Calu3 (cell line): ENCODE measurements at regions not wholly inside any gene's neighbourhood (a gene's known extent, or its start where the extent isn't known, plus 50 kb on each side); places are given as distances from the start of the nearest gene placed in this dataset.
"Not testable (repeated sequence)": the region's sequence is repeated elsewhere in the genome, so short reads cannot be mapped to it uniquely, and the experiment has no call there.

Source experiments
- BruUV-seq: library from RNA; stranded (reverse); fragments of 400-500 nt; replicated peaks from 2 replicates; lab custom pipeline; 2021; lab: Mats Ljungman, UMichigan
- CTCF ChIA-PET: fragments of 300-600 bp; sonication (Branson Sonifier 250); formaldehyde crosslinking; loops from one replicate; lab custom pipeline; 2022; ENCODE audit warnings: antibody characterized with exemption; lab: Charles Lee
- DNase-seq: peaks from one replicate; pipeline ENCODE4 v3.0.0; 2022
- H3K27ac Mint-ChIP-seq: one replicate; pipeline ENCODE4 v1.8.0; 2022; ENCODE audit warnings: mixed read lengths; ENCODE audit not compliant: unreplicated experiment
- H3K27me3 Mint-ChIP-seq: one replicate; pipeline ENCODE4 v1.8.0; 2022; ENCODE audit warnings: mixed read lengths; ENCODE audit not compliant: unreplicated experiment
- H3K36me3 Mint-ChIP-seq: one replicate; pipeline ENCODE4 v1.8.0; 2022; ENCODE audit warnings: mild to moderate bottlenecking, moderate library complexity, mixed read lengths; ENCODE audit not compliant: insufficient read depth, unreplicated experiment
- H3K4me1 Mint-ChIP-seq: one replicate; pipeline ENCODE4 v1.8.0; 2022; ENCODE audit warnings: mild to moderate bottlenecking, low read depth, mixed read lengths; ENCODE audit not compliant: unreplicated experiment
- H3K4me3 Mint-ChIP-seq: one replicate; pipeline ENCODE4 v1.8.0; 2022; ENCODE audit warnings: mild to moderate bottlenecking, low read depth, moderate library complexity, mixed read lengths; ENCODE audit not compliant: unreplicated experiment
- H3K9me3 Mint-ChIP-seq: one replicate; pipeline ENCODE4 v1.8.0; 2022; ENCODE audit warnings: low read depth, mixed read lengths; ENCODE audit not compliant: unreplicated experiment
- CTCF ChIP-seq: fragments of 200-600 bp; IDR thresholded peaks from one replicate; pipeline ENCODE4 v1.8.0; 2022; ENCODE audit warnings: antibody characterized with exemption; ENCODE audit not compliant: unreplicated experiment
- intact Hi-C: fragments of 100-400 bp; cut with micrococcal nuclease; formaldehyde crosslinking; loops from one replicate; pipeline ENCODE4 v1.10.0; 2022; ENCODE audit not compliant: unreplicated experiment

GRCh38 chr13:44646044-44646443 lies 69.9 kb upstream of the TSC22D1 start:
- CTCF ChIA-PET, result no interaction called here
- Mint-ChIP-seq H3K27ac (no peak overlapping the region), H3K4me3 (no peak overlapping the region), H3K9me3 (no peaks in the 10 kb centered on the region), H3K4me1 (no peaks in the 10 kb centered on the region), H3K27me3 (no peaks in the 10 kb centered on the region), H3K36me3 (no peaks in the 10 kb centered on the region)
- no peak for TF ChIP-seq CTCF
- intact Hi-C loops, result no loop called here
- DNase-seq, result no peak
- BruUV-seq, result no TSS peak

DNA sequence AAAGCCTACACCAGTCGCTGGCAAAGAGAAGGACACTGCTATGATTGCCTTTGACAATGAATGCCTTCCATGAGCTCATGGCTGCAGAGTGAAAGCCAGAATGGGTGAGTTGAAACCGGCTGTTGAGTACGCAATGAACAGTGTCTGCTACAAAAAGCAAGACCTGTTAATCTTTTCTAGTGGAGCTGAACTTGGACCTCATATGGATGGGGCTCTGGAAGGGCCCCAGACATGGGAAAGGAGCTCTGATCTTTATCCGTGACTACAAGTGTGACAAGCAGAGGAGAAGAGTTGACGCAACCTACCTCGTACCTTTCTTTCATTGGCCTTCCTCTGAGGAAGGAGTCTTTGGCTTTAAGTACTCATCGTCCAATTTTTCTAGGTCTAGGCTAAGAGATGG lies 67.1 kb upstream of the TSC22D1 start:
- Mint-ChIP-seq H3K36me3 (no peaks in the 10 kb centered on the region), H3K4me1 (no peaks in the 10 kb centered on the region), H3K4me3 (no peak overlapping the region), H3K27me3 (no peaks in the 10 kb centered on the region), H3K9me3 (no peaks in the 10 kb centered on the region), H3K27ac (no peak overlapping the region)
- no TSS peak for BruUV-seq
- no peak for TF ChIP-seq CTCF
- intact Hi-C loops, result no loop called here
- CTCF ChIA-PET, result interaction anchor here (0.7 kb wide), 1 partner anchor 10 kb away, joined by 3 read pairs; no protein-coding TSS in a partner anchor
- DNase-seq, result no peak

DNA sequence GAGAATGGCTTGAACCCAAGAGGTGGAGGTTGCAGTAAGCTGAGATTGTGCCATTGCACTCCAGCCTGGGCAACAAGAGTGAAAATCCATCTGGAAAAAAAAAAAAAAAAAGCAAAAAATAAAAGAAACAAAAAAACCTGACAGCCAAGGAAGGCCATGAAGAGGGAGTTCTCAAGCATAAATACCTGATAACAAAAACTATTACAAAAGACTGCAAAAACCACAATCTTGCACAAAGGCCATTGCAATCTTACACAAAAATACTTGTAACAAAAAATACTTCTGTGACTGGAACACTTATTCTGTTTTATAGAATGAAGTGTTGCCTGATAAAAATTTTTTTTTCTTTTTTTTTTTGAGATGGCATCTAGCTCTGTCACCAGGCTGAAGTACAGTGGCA lies 61.5 kb upstream of the TSC22D1 start:
- Mint-ChIP-seq H3K9me3 (no peaks in the 10 kb centered on the region), H3K36me3 (no peaks in the 10 kb centered on the region), H3K27me3 (no peaks in the 10 kb centered on the region), H3K4me3 (no peak overlapping the region), H3K4me1 (no peaks in the 10 kb centered on the region), H3K27ac (no peak overlapping the region)
- intact Hi-C loops, result no loop called here
- CTCF ChIA-PET, result no interaction called here
- no TSS peak for BruUV-seq
- no peak for DNase-seq
- TF ChIP-seq CTCF, result no peak

DNA sequence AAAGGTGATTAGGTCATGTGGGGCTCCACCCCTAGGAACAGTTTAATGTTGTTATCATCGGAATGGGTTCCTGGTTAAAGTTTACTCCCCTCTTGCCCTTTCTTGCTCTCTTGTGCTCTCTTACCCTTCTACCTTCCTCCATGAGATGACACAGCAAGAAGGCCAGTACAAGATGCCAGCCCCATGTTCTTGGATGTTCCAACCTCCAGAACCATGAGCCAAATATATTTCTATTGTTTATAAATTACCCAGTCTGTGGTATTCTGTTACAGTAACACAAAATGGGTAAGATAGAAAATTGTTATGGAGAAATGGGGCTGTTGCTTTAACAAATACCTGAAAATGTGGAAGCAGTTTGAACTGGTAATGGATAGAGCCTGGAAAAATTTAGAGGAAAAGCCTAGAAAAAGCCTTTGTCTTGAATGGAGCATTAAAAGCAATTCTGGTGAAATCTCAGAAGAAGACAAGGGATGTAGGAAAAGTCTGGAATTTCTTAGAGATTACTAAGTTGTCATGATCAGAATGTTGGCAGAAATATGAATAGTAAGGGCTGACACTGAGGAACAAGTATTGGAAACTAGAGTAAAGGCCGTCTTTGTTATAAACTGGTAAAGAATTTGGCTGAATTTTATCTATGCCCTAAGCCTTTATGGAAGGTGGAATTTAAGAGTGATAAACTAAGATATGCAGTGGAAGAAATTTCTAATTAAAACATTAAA lies 53.5 kb upstream of the TSC22D1 start:
- no TSS peak for BruUV-seq
- no peak for TF ChIP-seq CTCF

GRCh38 chr13:44628826-44629225 lies 52.7 kb upstream of the TSC22D1 start:
- CTCF ChIA-PET, H3K9me3 Mint-ChIP-seq, H3K4me1 Mint-ChIP-seq, DNase-seq, H3K27ac Mint-ChIP-seq, H3K27me3 Mint-ChIP-seq, intact Hi-C loops, H3K4me3 Mint-ChIP-seq, H3K36me3 Mint-ChIP-seq, BruUV-seq: not testable (repeated sequence)

More for the DNA sequence above, 53.5 kb upstream of the TSC22D1 start:
- intact Hi-C loops, result no loop called here
- no peak overlapping the region for H3K4me3 Mint-ChIP-seq
- no peaks in the 10 kb centered on the region for H3K9me3 Mint-ChIP-seq
- CTCF ChIA-PET, result no interaction called here
- H3K36me3 Mint-ChIP-seq, result no peaks in the 10 kb centered on the region
- H3K27me3 Mint-ChIP-seq, result no peaks in the 10 kb centered on the region
- no peaks in the 10 kb centered on the region for H3K4me1 Mint-ChIP-seq
- DNase-seq, result no peak
- H3K27ac Mint-ChIP-seq, result no peak overlapping the region
